Sigmoid colon (tissue), 3 donors: ENCODE measurements at regions not wholly inside any gene's neighbourhood (a gene's known extent, or its start where the extent isn't known, plus 50 kb on each side); places are given as distances from the start of the nearest gene placed in this dataset.

ENCODE experiments used
- small RNA-seq, 3 donors: library from RNA; depleted of rRNA; stranded (forward); fragments of <200 nt; gene quantifications; one replicate each; pipeline ENCODE3, GENCODE V24; 2016

Small RNAs in the stretch of these regions (small RNA-seq; reads per million reads assigned to genes)
- gene RN7SL383P: 0 reads per million in 3 donors
